VCaP (cell line): ENCODE measurements at regions not wholly inside any gene's neighbourhood (a gene's known extent, or its start where the extent isn't known, plus 50 kb on each side); places are given as distances from the start of the nearest gene placed in this dataset.

Source experiments
- H3K27ac ChIP-seq: fragments of 450-650 bp; 2 replicates; pipeline ENCODE4 v1.5.1; 2017
- TF ChIP-seq, protein P1 (sequence below): fragments of 450-650 bp; conservative IDR thresholded peaks from 2 replicates; pipeline ENCODE4 v1.5.1; 2017; ENCODE audit warnings: mild to moderate bottlenecking, moderate library complexity

DNA sequence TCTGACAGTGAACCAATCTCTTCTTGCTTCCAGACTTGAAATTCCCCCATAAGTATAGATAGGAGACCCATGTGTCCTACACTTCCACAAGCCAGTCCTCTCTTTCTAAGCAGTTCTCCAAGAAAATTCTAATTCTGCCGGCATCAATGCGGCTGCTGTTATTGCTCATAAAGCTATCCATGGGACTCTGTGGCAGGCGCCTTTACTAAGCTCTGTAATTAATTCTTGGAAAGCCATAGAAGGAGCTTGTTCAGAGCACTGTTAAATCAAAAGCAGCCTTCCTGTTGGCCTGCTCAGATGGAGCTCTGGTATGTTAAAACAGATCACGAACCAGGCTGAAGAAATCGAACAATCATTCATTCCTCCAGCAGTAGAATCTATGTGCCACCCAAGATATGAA lies 244.3 kb upstream of the NFE2L3 start:
- TF ChIP-seq, protein P1, sequence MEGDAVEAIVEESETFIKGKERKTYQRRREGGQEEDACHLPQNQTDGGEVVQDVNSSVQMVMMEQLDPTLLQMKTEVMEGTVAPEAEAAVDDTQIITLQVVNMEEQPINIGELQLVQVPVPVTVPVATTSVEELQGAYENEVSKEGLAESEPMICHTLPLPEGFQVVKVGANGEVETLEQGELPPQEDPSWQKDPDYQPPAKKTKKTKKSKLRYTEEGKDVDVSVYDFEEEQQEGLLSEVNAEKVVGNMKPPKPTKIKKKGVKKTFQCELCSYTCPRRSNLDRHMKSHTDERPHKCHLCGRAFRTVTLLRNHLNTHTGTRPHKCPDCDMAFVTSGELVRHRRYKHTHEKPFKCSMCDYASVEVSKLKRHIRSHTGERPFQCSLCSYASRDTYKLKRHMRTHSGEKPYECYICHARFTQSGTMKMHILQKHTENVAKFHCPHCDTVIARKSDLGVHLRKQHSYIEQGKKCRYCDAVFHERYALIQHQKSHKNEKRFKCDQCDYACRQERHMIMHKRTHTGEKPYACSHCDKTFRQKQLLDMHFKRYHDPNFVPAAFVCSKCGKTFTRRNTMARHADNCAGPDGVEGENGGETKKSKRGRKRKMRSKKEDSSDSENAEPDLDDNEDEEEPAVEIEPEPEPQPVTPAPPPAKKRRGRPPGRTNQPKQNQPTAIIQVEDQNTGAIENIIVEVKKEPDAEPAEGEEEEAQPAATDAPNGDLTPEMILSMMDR, result no peak
- no peak overlapping the region for H3K27ac ChIP-seq

DNA sequence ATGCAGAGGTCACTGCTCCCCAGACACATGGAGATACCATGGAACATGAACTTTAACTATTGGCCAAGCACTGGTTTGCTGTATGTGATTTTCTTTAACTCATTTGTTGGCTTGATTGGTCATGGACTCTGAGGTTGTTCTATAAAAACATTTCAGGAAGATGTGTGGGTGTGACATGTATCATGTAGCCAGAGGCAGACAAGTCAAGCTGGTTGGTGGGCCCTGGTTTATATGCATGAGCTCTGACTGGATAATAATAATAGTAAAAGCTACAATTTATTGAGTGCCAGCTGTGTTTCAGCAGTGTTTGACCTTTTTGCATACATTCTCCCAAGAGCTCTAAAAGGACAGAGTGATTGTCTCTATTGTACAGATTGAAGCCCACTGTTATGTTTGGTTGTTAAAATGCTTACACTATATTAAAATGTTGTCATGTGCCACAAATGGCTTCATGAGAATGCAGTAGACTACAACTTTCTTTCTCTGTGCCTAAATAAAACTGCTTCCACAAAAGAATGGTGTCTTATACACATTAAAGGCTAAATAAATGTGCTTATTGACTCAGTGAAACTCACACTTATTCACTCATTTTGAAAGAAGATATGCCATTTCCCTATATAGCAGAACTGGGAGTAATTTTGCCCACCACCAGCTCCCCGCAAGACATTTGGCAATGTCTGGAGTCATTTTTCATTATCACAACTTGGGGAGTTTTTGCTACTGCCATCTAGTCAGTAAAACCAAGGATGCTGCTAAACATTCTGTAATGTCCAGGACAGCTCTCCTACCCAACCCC lies 243.6 kb upstream of the NFE2L3 start:
- H3K27ac ChIP-seq, result no peak overlapping the region
- TF ChIP-seq, protein P1, result no peak

DNA sequence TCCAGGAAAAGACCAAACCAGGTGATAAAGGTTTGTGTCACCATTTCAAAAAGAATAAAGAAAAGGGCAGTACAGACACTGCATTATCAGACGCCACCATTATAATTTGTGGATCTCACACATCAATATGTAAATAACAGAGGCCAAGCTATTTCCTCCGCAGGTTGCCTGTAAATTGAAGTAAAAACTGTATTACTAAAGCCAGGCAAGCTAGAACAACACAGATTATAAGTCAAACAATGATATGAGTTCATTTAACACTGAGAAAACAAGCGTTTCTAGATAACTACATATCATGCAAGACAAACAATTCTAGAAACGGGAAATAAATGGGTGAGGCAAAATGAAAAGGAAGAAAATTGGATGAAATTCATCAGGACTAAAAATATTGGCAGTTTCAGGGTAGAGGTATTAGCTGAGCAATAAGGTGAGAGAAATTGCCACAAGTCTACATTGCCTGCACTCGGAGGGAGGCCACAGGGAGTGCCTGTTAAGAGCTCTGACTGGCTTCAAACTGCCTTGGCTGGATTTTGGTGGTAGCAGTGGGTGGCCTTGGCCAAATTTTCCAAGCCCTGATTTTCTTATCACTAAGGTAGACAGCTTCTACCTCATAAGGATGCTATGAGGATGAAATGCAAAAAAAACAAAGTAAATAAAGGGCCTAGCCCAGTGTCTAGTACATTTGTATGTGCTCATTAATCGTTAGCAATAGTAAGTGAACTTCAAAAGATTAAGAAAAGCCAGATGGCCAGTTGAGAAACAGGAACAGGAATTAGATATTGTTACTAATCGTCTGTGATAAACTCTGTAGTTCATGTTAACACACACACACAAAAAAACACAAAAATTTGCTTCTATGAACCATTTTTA lies 240.0 kb upstream of the NFE2L3 start:
- peak overlapping the region; percentile 56 for H3K27ac ChIP-seq
- TF ChIP-seq, protein P1, result no peak; the same call in 1 of the 2 replicates

DNA sequence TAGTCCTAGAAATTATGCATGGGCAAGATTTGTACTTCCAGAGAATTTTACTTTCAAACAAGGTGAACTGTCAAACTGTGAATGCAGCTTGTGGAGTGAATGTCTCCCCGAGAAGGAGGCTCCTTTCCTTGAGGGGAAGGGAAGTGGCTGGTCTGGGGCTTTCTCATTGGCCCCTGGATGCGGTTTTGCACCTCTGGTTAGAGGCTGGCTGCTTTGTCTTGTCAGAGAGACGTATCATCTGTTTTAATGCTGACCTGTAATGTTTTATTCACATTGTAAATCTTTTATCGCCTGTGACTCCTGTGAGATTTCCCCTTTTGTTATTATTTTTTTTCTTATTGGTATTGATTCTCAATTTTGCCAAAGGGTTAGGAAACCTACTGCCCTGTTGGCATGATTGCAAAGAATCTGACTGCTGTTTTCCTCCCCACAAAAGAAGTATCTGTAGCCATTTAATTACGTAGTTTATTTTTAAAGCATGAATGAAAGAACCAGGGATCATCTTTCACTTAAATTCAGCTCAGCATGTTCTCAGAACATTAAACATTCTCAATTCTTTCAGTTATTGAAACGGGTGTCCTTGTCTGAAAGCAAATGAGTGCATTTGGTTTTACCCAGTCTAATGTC lies 238.3 kb upstream of the NFE2L3 start:
- TF ChIP-seq, protein P1, result no peak
- H3K27ac ChIP-seq, result peak overlapping the region; percentile 38; the same call in 1 of the 2 replicates

DNA sequence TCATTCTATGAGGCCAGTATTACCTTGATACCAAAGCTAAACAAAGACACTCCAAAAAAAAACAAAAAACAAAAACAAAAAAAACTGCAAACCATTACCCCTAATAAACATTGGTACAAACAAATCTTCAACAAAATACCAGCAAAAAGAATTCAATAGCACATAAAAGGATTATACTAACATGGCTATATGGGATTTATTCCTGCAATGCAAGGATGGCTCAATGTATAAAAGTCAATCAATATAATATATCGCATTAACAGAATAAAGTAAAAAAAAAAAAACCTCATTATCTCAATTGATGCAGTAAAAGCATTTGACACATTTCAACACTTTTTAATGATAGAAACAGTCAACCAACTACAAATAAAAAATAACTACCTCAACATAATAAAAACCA lies 233.3 kb upstream of the NFE2L3 start:
- no peak overlapping the region for H3K27ac ChIP-seq
- TF ChIP-seq, protein P1, result no peak

DNA sequence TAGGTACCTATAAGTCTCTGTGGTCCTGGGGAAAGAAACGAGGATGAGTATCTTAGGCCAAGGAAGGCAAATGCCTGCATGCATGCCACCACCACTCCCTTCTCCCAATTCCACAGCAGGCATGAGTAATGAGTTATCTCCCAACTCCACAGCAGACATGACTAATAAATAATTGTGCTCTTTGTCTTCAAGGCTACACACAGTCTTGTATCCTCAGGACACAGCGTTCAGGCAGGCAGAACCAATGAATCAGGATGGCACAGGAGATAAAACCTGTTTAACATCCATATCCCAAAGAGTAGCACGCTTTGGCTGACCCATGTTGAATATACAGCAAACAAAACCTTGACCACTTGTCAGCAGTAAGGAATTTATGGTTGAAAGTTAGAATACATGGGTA lies 229.7 kb upstream of the NFE2L3 start:
- no peak overlapping the region for H3K27ac ChIP-seq
- TF ChIP-seq, protein P1, result no peak
